ENCODE measurements at regions not wholly inside any gene's neighbourhood (a gene's known extent, or its start where the extent isn't known, plus 50 kb on each side); places are given as distances from the start of the nearest gene placed in this dataset.

GRCh38 chr17:55625521-55625920, 97.1 kb downstream of the TMEM100 start:
- ATAC-seq (no peak), DNase-seq (no peak)
- peaks cover 23% of the 10 kb centered on the region for H3K4me1 ChIP-seq
- H3K27ac ChIP-seq, result peak overlapping the region; percentile 13
- no peak for TF ChIP-seq CTCF (IDR thresholded peaks at IDR 0.05)
- no peaks in the 10 kb centered on the region for H3K9me3 ChIP-seq
- H3K27me3 ChIP-seq (ENCODE audit: low read depth), result no peaks in the 10 kb centered on the region
- no peaks in the 10 kb centered on the region for H3K36me3 ChIP-seq
- intact Hi-C loops (cut with DNase I), result no loop called here
- H3K4me3 ChIP-seq, result no peak overlapping the region

GRCh38 chr17:55624772-55625433, 97.8 kb downstream of the TMEM100 start:
- Histone ChIP-seq H3K27ac (peak overlapping the region; percentile 13), H3K4me3 (no peak overlapping the region), H3K27me3 (ENCODE audit: low read depth) (no peaks in the 10 kb centered on the region), H3K4me1 (peaks cover 23% of the 10 kb centered on the region), H3K36me3 (no peaks in the 10 kb centered on the region), H3K9me3 (no peaks in the 10 kb centered on the region)
- intact Hi-C loops (cut with DNase I), result no loop called here
- no peak for ATAC-seq
- no peak for DNase-seq
- no peak for TF ChIP-seq CTCF (IDR thresholded peaks at IDR 0.05)

GRCh38 chr17:55622547-55622946, 100.1 kb downstream of the TMEM100 start:
- Histone ChIP-seq H3K27ac (peak overlapping the region; percentile 19), H3K4me1 (peaks cover 23% of the 10 kb centered on the region), H3K9me3 (no peaks in the 10 kb centered on the region), H3K36me3 (no peaks in the 10 kb centered on the region), H3K4me3 (no peak overlapping the region), H3K27me3 (ENCODE audit: low read depth) (no peaks in the 10 kb centered on the region)
- intact Hi-C loops (cut with DNase I), result no loop called here
- ATAC-seq (no peak), DNase-seq (no peak)
- no peak for TF ChIP-seq CTCF (IDR thresholded peaks at IDR 0.05)

- Histone ChIP-seq H3K9me3 (no peaks in the 10 kb centered on the region), H3K4me1 (peaks cover 23% of the 10 kb centered on the region), H3K27me3 (ENCODE audit: low read depth) (no peaks in the 10 kb centered on the region), H3K27ac (peak overlapping the region; percentile 9), H3K4me3 (no peak overlapping the region), H3K36me3 (no peaks in the 10 kb centered on the region)
- no peak for TF ChIP-seq CTCF (IDR thresholded peaks at IDR 0.05)
- intact Hi-C loops (cut with DNase I), result no loop called here
- DNase-seq (no peak), ATAC-seq (no peak)
Observed at GRCh38 chr17:55620945-55621344, 101.7 kb downstream of the TMEM100 start.

GRCh38 chr17:55620023-55620422, 102.6 kb downstream of the TMEM100 start:
- Histone ChIP-seq H3K4me1 (peaks cover 14% of the 10 kb centered on the region), H3K9me3 (no peaks in the 10 kb centered on the region), H3K4me3 (no peak overlapping the region), H3K27ac (no peak overlapping the region), H3K36me3 (no peaks in the 10 kb centered on the region), H3K27me3 (ENCODE audit: low read depth) (no peaks in the 10 kb centered on the region)
- TF ChIP-seq CTCF (IDR thresholded peaks at IDR 0.05), result no peak
- DNase-seq (no peak), ATAC-seq (no peak)
- intact Hi-C loops (cut with DNase I), result no loop called here

Measured in lower lobe of right lung (tissue), 2 donors.